Panc1 (cell line): ENCODE measurements at regions not wholly inside any gene's neighbourhood (a gene's known extent, or its start where the extent isn't known, plus 50 kb on each side); places are given as distances from the start of the nearest gene placed in this dataset.

ENCODE experiments used
- POLR2AphosphoS5 ChIP-seq: IDR thresholded peaks from 2 replicates; pipeline ENCODE4 v1.6.1; 2012; ENCODE audit warnings: mild to moderate bottlenecking, low read depth, low read length, moderate library complexity
- SIN3A ChIP-seq: IDR thresholded peaks from 2 replicates; pipeline ENCODE4 v1.6.1; 2012; ENCODE audit warnings: low read depth, mild to moderate bottlenecking, low read length, moderate library complexity, borderline replicate concordance; ENCODE audit not compliant: insufficient read depth
- TF ChIP-seq, protein P1 (sequence below): fragments of 450-650 bp; IDR thresholded peaks from 2 replicates; pipeline ENCODE4 v1.5.1; 2017; ENCODE audit warnings: mild to moderate bottlenecking
- TF ChIP-seq, protein P2 (sequence below), 2 experiments: IDR thresholded peaks; 2 replicates each; pipeline ENCODE4 v1.6.1; 2011 to 2012; ENCODE audit warnings: low read depth in 2 of 2, control low read depth in 1 of 2, low read length in 1 of 2, mild to moderate bottlenecking in 1 of 2, moderate library complexity in 1 of 2; ENCODE audit not compliant: insufficient read depth in 1 of 2

DNA sequence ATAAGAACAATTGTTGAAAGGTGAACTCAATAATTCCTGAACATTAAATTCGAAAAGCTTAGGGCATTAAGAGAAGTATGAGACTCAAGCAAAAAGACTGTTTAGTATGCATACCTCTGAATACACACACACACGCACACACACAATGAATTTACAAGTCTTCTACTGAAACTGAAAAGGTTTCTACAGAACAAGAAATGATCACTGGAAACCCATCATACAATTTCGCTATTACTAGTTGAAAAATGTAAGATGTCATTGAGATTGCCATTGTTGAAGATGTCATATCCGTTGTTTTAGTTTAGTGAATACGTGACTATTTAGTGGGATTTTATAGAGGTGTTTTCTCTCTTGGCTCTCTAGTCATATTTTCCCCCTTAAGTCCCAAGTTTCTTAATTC, 106.8 kb downstream of the FOXB1 start:
- TF ChIP-seq, protein P1, sequence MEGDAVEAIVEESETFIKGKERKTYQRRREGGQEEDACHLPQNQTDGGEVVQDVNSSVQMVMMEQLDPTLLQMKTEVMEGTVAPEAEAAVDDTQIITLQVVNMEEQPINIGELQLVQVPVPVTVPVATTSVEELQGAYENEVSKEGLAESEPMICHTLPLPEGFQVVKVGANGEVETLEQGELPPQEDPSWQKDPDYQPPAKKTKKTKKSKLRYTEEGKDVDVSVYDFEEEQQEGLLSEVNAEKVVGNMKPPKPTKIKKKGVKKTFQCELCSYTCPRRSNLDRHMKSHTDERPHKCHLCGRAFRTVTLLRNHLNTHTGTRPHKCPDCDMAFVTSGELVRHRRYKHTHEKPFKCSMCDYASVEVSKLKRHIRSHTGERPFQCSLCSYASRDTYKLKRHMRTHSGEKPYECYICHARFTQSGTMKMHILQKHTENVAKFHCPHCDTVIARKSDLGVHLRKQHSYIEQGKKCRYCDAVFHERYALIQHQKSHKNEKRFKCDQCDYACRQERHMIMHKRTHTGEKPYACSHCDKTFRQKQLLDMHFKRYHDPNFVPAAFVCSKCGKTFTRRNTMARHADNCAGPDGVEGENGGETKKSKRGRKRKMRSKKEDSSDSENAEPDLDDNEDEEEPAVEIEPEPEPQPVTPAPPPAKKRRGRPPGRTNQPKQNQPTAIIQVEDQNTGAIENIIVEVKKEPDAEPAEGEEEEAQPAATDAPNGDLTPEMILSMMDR, result no peak
- no peak for TF ChIP-seq POLR2AphosphoS5
- no peak for TF ChIP-seq SIN3A
- TF ChIP-seq, protein P2, sequence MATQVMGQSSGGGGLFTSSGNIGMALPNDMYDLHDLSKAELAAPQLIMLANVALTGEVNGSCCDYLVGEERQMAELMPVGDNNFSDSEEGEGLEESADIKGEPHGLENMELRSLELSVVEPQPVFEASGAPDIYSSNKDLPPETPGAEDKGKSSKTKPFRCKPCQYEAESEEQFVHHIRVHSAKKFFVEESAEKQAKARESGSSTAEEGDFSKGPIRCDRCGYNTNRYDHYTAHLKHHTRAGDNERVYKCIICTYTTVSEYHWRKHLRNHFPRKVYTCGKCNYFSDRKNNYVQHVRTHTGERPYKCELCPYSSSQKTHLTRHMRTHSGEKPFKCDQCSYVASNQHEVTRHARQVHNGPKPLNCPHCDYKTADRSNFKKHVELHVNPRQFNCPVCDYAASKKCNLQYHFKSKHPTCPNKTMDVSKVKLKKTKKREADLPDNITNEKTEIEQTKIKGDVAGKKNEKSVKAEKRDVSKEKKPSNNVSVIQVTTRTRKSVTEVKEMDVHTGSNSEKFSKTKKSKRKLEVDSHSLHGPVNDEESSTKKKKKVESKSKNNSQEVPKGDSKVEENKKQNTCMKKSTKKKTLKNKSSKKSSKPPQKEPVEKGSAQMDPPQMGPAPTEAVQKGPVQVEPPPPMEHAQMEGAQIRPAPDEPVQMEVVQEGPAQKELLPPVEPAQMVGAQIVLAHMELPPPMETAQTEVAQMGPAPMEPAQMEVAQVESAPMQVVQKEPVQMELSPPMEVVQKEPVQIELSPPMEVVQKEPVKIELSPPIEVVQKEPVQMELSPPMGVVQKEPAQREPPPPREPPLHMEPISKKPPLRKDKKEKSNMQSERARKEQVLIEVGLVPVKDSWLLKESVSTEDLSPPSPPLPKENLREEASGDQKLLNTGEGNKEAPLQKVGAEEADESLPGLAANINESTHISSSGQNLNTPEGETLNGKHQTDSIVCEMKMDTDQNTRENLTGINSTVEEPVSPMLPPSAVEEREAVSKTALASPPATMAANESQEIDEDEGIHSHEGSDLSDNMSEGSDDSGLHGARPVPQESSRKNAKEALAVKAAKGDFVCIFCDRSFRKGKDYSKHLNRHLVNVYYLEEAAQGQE (IDR thresholded peaks at IDR 0.05; ENCODE audit: insufficient read depth in 1 of 2, low read depth in 2 of 2, low read length in 1 of 2), result no peak
